Progenitor cell of endocrine pancreas (in vitro differentiated cells): ENCODE measurements at regions not wholly inside any gene's neighbourhood (a gene's known extent, or its start where the extent isn't known, plus 50 kb on each side); places are given as distances from the start of the nearest gene placed in this dataset.

Experiments
- DNase-seq: peaks from one replicate; pipeline ENCODE4 v3.0.0; 2021; ENCODE audit warnings: low spot score; ENCODE audit not compliant: unreplicated experiment
- H3K27ac Mint-ChIP-seq: 2 replicates; pipeline ENCODE4 v1.8.0; 2021; ENCODE audit warnings: mild to moderate bottlenecking, moderate library complexity, mixed read lengths
- H3K27me3 Mint-ChIP-seq: 2 replicates; pipeline ENCODE4 v1.8.0; 2021; ENCODE audit warnings: mixed read lengths
- H3K36me3 Mint-ChIP-seq: 2 replicates; pipeline ENCODE4 v1.8.0; 2022; ENCODE audit warnings: mixed read lengths; ENCODE audit not compliant: insufficient read depth
- H3K4me1 Mint-ChIP-seq: 2 replicates; pipeline ENCODE4 v1.8.0; 2021; ENCODE audit warnings: low read depth, mixed read lengths
- H3K4me3 Mint-ChIP-seq: 2 replicates; pipeline ENCODE4 v1.8.0; 2021; ENCODE audit warnings: low read depth, mild to moderate bottlenecking, moderate library complexity, mixed read lengths
- H3K9me3 Mint-ChIP-seq: 2 replicates; pipeline ENCODE4 v1.8.0; 2021; ENCODE audit warnings: low read depth, mixed read lengths
- CTCF ChIP-seq: fragments of 200-600 bp; sonication (generic); IDR thresholded peaks from one replicate; pipeline ENCODE4 v1.5.0; 2021; ENCODE audit warnings: antibody characterized with exemption, mild to moderate bottlenecking; ENCODE audit not compliant: unreplicated experiment

DNA sequence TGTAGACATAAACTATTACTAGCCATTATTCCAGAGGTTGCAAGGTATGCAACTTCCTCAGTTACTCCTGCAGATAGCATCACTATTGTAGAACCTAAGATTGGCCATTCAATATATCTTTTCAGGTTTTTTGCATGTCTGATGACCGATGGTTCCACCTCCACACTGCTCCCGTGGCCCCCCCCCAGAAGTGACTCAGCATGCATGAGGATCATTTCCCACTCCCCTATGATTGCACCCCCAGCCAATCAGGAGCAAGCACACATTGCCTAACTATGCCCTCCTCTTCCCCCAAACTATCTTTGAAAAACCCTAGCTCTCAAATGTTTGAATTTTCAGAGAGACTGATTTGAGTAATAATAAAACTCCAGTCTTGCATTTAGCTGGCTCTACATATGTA is 601.4 kb upstream of the TLE4 start:
- Mint-ChIP-seq H3K27me3 (no peaks in the 10 kb centered on the region), H3K9me3 (peaks cover 13% of the 10 kb centered on the region), H3K36me3 (peaks cover 2% of the 10 kb centered on the region), H3K4me1 (no peaks in the 10 kb centered on the region), H3K4me3 (no peak overlapping the region), H3K27ac (no peak overlapping the region)
- no peak for TF ChIP-seq CTCF
- no peak for DNase-seq

DNA sequence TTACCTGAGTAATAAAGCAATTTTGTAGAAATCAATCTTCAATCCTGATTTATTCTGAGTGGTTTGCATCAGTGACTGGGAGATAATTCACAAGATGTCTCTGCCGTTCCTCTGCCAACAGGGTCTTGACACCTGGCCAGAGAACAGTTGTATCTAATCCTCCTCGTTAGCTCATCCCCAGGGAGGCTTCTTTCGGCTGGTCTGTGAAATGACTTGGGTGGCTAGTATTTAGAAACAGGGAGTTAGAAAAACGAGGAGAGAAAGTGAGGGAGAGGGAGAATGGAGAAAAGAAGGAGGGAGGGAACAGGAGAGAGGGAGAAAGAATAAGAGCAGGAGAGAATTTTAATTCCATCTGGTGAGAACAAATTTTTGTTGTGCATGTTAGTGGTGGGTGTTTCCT is 600.2 kb upstream of the TLE4 start:
- Mint-ChIP-seq H3K27me3 (no peaks in the 10 kb centered on the region), H3K4me3 (no peak overlapping the region), H3K36me3 (peaks cover 2% of the 10 kb centered on the region), H3K4me1 (no peaks in the 10 kb centered on the region), H3K27ac (no peak overlapping the region), H3K9me3 (peaks cover 13% of the 10 kb centered on the region)
- TF ChIP-seq CTCF = no peak
- DNase-seq = no peak

DNA sequence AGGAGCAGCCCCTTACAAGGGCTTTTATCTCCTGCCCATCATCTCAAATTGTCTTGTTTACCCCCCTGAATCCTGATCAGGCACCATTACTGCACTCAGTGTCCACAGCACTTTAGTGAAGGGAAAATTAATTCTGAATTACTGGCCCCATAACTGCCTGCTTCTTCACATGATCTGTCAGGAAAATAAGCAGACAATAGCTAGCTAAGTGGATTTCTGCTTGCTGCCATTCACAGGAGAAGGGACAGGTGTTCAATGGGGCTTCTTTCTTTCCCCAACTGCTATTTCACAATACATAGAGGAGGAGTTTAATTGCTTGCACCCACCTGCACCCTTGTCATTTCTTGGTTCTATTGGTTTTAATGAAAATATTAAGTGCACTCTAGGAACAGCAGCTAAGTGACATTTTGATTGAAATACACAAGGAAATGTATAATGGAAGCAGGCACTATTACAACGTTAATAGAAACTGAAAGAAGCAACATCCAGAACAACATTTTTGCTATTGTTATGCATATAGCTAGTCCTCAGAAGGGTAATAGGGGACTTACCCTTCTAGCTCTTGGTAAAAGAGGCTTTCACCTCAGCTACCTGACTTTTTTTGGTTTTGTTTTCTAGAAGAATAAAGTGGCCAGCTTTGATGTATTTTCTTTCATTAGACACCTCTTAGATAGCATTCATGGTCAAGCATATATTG is 599.3 kb upstream of the TLE4 start:
- no peak overlapping the region for H3K4me3 Mint-ChIP-seq
- H3K27ac Mint-ChIP-seq = no peak overlapping the region
- no peaks in the 10 kb centered on the region for H3K27me3 Mint-ChIP-seq
- H3K4me1 Mint-ChIP-seq = no peaks in the 10 kb centered on the region
- peaks cover 13% of the 10 kb centered on the region for H3K9me3 Mint-ChIP-seq
- DNase-seq = no peak
- no peak for TF ChIP-seq CTCF
- peaks cover 2% of the 10 kb centered on the region for H3K36me3 Mint-ChIP-seq

GRCh38 chr9:78973907-78974306 is 597.9 kb upstream of the TLE4 start:
- no peaks in the 10 kb centered on the region for H3K4me1 Mint-ChIP-seq
- no peaks in the 10 kb centered on the region for H3K36me3 Mint-ChIP-seq
- H3K27ac Mint-ChIP-seq = no peak overlapping the region
- H3K4me3 Mint-ChIP-seq = no peak overlapping the region
- TF ChIP-seq CTCF = no peak
- peaks cover 3% of the 10 kb centered on the region for H3K9me3 Mint-ChIP-seq
- DNase-seq = no peak
- no peaks in the 10 kb centered on the region for H3K27me3 Mint-ChIP-seq

DNA sequence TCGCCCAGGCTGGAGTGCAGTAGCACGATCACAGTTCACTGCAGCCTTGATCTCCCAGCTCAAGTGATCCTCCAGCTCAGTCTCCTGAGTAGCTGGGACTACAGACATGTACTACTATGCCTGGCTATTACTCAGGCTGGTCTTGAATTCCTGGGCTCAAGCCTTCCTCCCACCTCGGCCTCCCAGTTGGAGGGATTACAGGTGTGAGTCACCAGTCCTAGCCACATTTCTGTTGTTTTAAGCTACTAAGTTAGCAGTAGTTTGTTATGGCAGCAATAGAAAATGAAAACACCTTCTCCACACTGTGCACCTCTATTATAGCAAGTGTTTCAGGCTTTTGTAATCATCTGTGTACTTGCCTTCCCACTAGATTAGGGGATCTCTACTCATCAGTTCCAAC is 588.9 kb upstream of the TLE4 start:
- Mint-ChIP-seq H3K9me3 (no peaks in the 10 kb centered on the region), H3K36me3 (no peaks in the 10 kb centered on the region), H3K4me3 (no peak overlapping the region), H3K4me1 (no peaks in the 10 kb centered on the region), H3K27me3 (no peaks in the 10 kb centered on the region), H3K27ac (no peak overlapping the region)
- no peak for TF ChIP-seq CTCF
- DNase-seq = no peak
